ENCODE measurements at regions not wholly inside any gene's neighbourhood (a gene's known extent, or its start where the extent isn't known, plus 50 kb on each side); places are given as distances from the start of the nearest gene placed in this dataset.
"Not testable (repeated sequence)": the region's sequence is repeated elsewhere in the genome, so short reads cannot be mapped to it uniquely, and the experiment has no call there.

- H3K27me3 ChIP-seq (replicated peaks); H3K36me3 ChIP-seq (replicated peaks); DNase-seq; H3K27ac ChIP-seq; H3K4me3 ChIP-seq (ENCODE audit: low read depth, low read length); in situ Hi-C loops (cut with HindIII; ENCODE audit: low pct_ligation_motif_present, low sequenced_read_pairs): not testable (repeated sequence)
Measured at GRCh38 chr9:63327211-63327610, 1957.8 kb downstream of the FOXD4L5 start.

GRCh38 chr9:63326665-63327064, 1958.3 kb downstream of the FOXD4L5 start:
- H3K36me3 ChIP-seq (replicated peaks); DNase-seq; in situ Hi-C loops (cut with HindIII; ENCODE audit: low pct_ligation_motif_present, low sequenced_read_pairs): not testable (repeated sequence)

GRCh38 chr9:63325696-63326095, 1959.3 kb downstream of the FOXD4L5 start:
- H3K36me3 ChIP-seq (replicated peaks); H3K4me3 ChIP-seq (ENCODE audit: low read depth, low read length); H3K27ac ChIP-seq; H3K27me3 ChIP-seq (replicated peaks); in situ Hi-C loops (cut with HindIII; ENCODE audit: low pct_ligation_motif_present, low sequenced_read_pairs); DNase-seq: not testable (repeated sequence)

More at GRCh38 chr9:63326665-63327064, 1958.3 kb downstream of the FOXD4L5 start:
- H3K27ac ChIP-seq; H3K27me3 ChIP-seq (replicated peaks); H3K4me3 ChIP-seq (ENCODE audit: low read depth, low read length): not testable (repeated sequence)

GRCh38 chr9:63318093-63318492, 1966.9 kb downstream of the FOXD4L5 start:
- H3K27ac ChIP-seq; H3K36me3 ChIP-seq (replicated peaks); DNase-seq; H3K4me3 ChIP-seq (ENCODE audit: low read depth, low read length); in situ Hi-C loops (cut with HindIII; ENCODE audit: low pct_ligation_motif_present, low sequenced_read_pairs); H3K27me3 ChIP-seq (replicated peaks): not testable (repeated sequence)

GRCh38 chr9:63315387-63315786, 1969.6 kb downstream of the FOXD4L5 start:
- H3K4me3 ChIP-seq (ENCODE audit: low read depth, low read length); H3K36me3 ChIP-seq (replicated peaks); H3K27me3 ChIP-seq (replicated peaks); DNase-seq; in situ Hi-C loops (cut with HindIII; ENCODE audit: low pct_ligation_motif_present, low sequenced_read_pairs); H3K27ac ChIP-seq: not testable (repeated sequence)

- H3K4me3 ChIP-seq (ENCODE audit: low read depth, low read length); DNase-seq; H3K27ac ChIP-seq; in situ Hi-C loops (cut with HindIII; ENCODE audit: low pct_ligation_motif_present, low sequenced_read_pairs); H3K27me3 ChIP-seq (replicated peaks); H3K36me3 ChIP-seq (replicated peaks): not testable (repeated sequence)
Measured at GRCh38 chr9:63296848-63297247, 1988.2 kb downstream of the FOXD4L5 start.

GRCh38 chr9:63296366-63296765, 1988.6 kb downstream of the FOXD4L5 start:
- DNase-seq; in situ Hi-C loops (cut with HindIII; ENCODE audit: low pct_ligation_motif_present, low sequenced_read_pairs); H3K4me3 ChIP-seq (ENCODE audit: low read depth, low read length); H3K27ac ChIP-seq; H3K27me3 ChIP-seq (replicated peaks); H3K36me3 ChIP-seq (replicated peaks): not testable (repeated sequence)

- DNase-seq; in situ Hi-C loops (cut with HindIII; ENCODE audit: low pct_ligation_motif_present, low sequenced_read_pairs): not testable (repeated sequence)
Measured at GRCh38 chr9:63289971-63290370, 1995.0 kb downstream of the FOXD4L5 start.

More at GRCh38 chr9:63289971-63290370, 1995.0 kb downstream of the FOXD4L5 start:
- H3K27ac ChIP-seq; H3K27me3 ChIP-seq (replicated peaks); H3K36me3 ChIP-seq (replicated peaks); H3K4me3 ChIP-seq (ENCODE audit: low read depth, low read length): not testable (repeated sequence)

All from brain microvascular endothelial cell (primary cell).